OCI-LY7 (cell line): ENCODE measurements at regions not wholly inside any gene's neighbourhood (a gene's known extent, or its start where the extent isn't known, plus 50 kb on each side); places are given as distances from the start of the nearest gene placed in this dataset.

ENCODE experiments used
- BruUV-seq: library from RNA; stranded (reverse); fragments of 400-500 nt; replicated peaks from 2 replicates; lab custom pipeline; 2021; lab: Mats Ljungman, UMichigan
- CTCF ChIA-PET: fragments of 300-600 bp; sonication (Branson Sonifier 250); formaldehyde crosslinking; loops from one replicate; lab custom pipeline; 2022; ENCODE audit warnings: antibody characterized with exemption; ENCODE audit not compliant: unreplicated experiment; lab: Charles Lee
- POLR2A ChIA-PET: fragments of 300-600 bp; sonication (Branson Sonifier 250); formaldehyde crosslinking; loops from one replicate; lab custom pipeline; 2022; ENCODE audit warnings: antibody characterized with exemption; lab: Charles Lee
- DNase-seq: peaks from one replicate; pipeline ENCODE4 v3.0.0-alpha.2; 2015; ENCODE audit warnings: low spot score
- H2AFZ ChIP-seq: fragments of 200-600 bp; sonication (generic), shearing (Covaris generic); 2 replicates; pipeline ENCODE4 v1.6.1; 2014; ENCODE audit warnings: mild to moderate bottlenecking, antibody characterized with exemption, low read length, moderate library complexity
- H3K27ac ChIP-seq: fragments of 200-600 bp; sonication (generic); 2 replicates; pipeline ENCODE4 v1.5.1; 2014; ENCODE audit warnings: mixed run types, low read depth, mild to moderate bottlenecking, moderate library complexity, low read length, inconsistent platforms; ENCODE audit not compliant: poor library complexity, severe bottlenecking
- H3K36me3 ChIP-seq: fragments of 200-600 bp; sonication (generic); 2 replicates; pipeline ENCODE4 v1.6.1; 2014; ENCODE audit warnings: mild to moderate bottlenecking, antibody characterized with exemption, low read length, moderate library complexity, mixed read lengths; ENCODE audit not compliant: insufficient read depth
- H3K4me1 ChIP-seq: fragments of 200-600 bp; sonication (generic); 2 replicates; pipeline ENCODE4 v1.5.1; 2014; ENCODE audit warnings: mild to moderate bottlenecking, low read length; ENCODE audit not compliant: insufficient read depth, poor library complexity, severe bottlenecking
- H3K4me2 ChIP-seq: fragments of 200-600 bp; sonication (generic); 2 replicates; pipeline ENCODE4 v1.6.1; 2014; ENCODE audit warnings: mild to moderate bottlenecking, low read length
- H3K4me3 ChIP-seq: fragments of 200-600 bp; sonication (generic); 2 replicates; pipeline ENCODE4 v1.5.1; 2014; ENCODE audit warnings: mild to moderate bottlenecking, low read depth, low read length; ENCODE audit not compliant: poor library complexity, severe bottlenecking
- H3K79me2 ChIP-seq: fragments of 200-600 bp; sonication (generic); 2 replicates; pipeline ENCODE4 v1.6.1; 2016; ENCODE audit warnings: low read depth, mild to moderate bottlenecking, low read length, moderate library complexity, mixed read lengths; ENCODE audit not compliant: insufficient read depth
- H3K9me2 ChIP-seq: fragments of 200-600 bp; sonication (generic); 2 replicates; pipeline ENCODE4 v1.6.1; 2016; ENCODE audit warnings: mild to moderate bottlenecking, low read length, mixed read lengths; ENCODE audit not compliant: insufficient read depth
- H3K9me3 ChIP-seq: fragments of 200-600 bp; sonication (generic); 2 replicates; pipeline ENCODE4 v1.6.1; 2014; ENCODE audit warnings: mild to moderate bottlenecking, mixed run types, low read length, mixed read lengths
- H4K20me1 ChIP-seq: fragments of 200-600 bp; sonication (generic); 2 replicates; pipeline ENCODE4 v1.6.1; 2014; ENCODE audit warnings: mild to moderate bottlenecking, antibody characterized with exemption, low read length, moderate library complexity, mixed read lengths; ENCODE audit not compliant: insufficient read depth
- CTCF ChIP-seq: fragments of 200-600 bp; sonication (generic); conservative IDR thresholded peaks from 2 replicates; pipeline ENCODE4 v1.5.1; 2014; ENCODE audit warnings: mild to moderate bottlenecking, antibody characterized with exemption, low read length, moderate library complexity, mixed read lengths
- EZH2phosphoT487 ChIP-seq: fragments of 200-600 bp; sonication (generic); IDR thresholded peaks from 2 replicates; pipeline ENCODE4 v1.6.1; 2018; ENCODE audit warnings: low read depth, borderline replicate concordance, mild to moderate bottlenecking, mixed run types, antibody characterized with exemption, low read length, moderate library complexity, mixed read lengths
- intact Hi-C: fragments of 100-400 bp; cut with micrococcal nuclease; formaldehyde crosslinking; loops from one replicate; pipeline ENCODE4 v1.10.0; 2022; ENCODE audit not compliant: unreplicated experiment

DNA sequence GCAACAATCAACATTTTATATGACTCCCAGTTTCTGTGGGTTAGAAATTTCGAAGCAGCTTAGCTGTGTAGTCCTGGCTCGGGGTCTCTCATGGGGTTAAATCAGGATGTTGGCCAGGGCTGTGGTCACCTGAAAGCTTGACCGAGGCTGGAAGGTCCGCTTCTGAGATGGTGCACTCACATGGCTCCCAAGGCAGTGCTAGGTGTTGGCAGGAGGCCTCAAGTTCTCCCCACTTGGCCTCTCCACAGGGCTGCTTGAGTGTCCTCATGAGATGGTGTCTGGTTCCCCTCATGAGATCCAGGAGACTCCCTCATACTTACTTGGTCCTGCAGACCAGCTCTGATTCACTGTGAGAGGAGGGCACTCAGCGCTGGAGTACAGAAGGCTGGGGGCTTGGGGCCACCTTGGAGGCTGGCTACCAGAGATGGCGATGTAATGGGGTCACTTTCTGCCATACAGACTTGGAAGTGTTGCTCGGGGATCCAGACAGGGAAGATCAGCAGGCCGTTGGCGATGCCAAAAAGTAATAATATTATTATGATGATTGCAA lies 98.8 kb downstream of the INHBB start:
- no peak overlapping the region for H3K4me3 ChIP-seq
- H3K36me3 ChIP-seq, result no peaks in the 10 kb centered on the region
- DNase-seq, result no peak
- intact Hi-C loops, result no loop called here
- no peaks in the 10 kb centered on the region for H3K4me1 ChIP-seq
- no peak overlapping the region for H3K27ac ChIP-seq
- H4K20me1 ChIP-seq, result no peaks in the 10 kb centered on the region
- no peaks in the 10 kb centered on the region for H3K79me2 ChIP-seq
- BruUV-seq, result no TSS peak
- no peaks in the 10 kb centered on the region for H3K9me3 ChIP-seq
- ChIA-PET CTCF (no interaction called here), POLR2A (no interaction called here)
- no peak overlapping the region for H2AFZ ChIP-seq
- H3K9me2 ChIP-seq, result no peaks in the 10 kb centered on the region
- TF ChIP-seq CTCF (no peak), EZH2phosphoT487 (no peak)
- H3K4me2 ChIP-seq, result no peak overlapping the region

GRCh38 chr2:120445449-120446143 lies 99.7 kb downstream of the INHBB start:
- no peaks in the 10 kb centered on the region for H4K20me1 ChIP-seq
- no peak for TF ChIP-seq CTCF
- no peak for DNase-seq
- H3K9me2 ChIP-seq, result no peaks in the 10 kb centered on the region
- no peaks in the 10 kb centered on the region for H3K4me1 ChIP-seq
- no peaks in the 10 kb centered on the region for H3K9me3 ChIP-seq
- no peak overlapping the region for H3K27ac ChIP-seq
- intact Hi-C loops, result no loop called here
- H2AFZ ChIP-seq, result no peak overlapping the region
- H3K4me2 ChIP-seq, result no peak overlapping the region
- BruUV-seq, result no TSS peak
- ChIA-PET CTCF (no interaction called here), POLR2A (interaction anchor here (1.1 kb wide), 1 partner anchor 15 kb away, joined by 3 read pairs; no protein-coding TSS in a partner anchor)
- H3K36me3 ChIP-seq, result no peaks in the 10 kb centered on the region
- H3K79me2 ChIP-seq, result no peaks in the 10 kb centered on the region
- H3K4me3 ChIP-seq, result no peak overlapping the region
